Activated CD8-positive, alpha-beta T cell treated with anti-CD3 and anti-CD28 coated beads for 36 hours (primary cell): ENCODE measurements at regions not wholly inside any gene's neighbourhood (a gene's known extent, or its start where the extent isn't known, plus 50 kb on each side); places are given as distances from the start of the nearest gene placed in this dataset.

ENCODE experiments used
- ATAC-seq: fragments of 200-7000 bp; cut with Tn5 transposase; one replicate; pipeline ENCODE4 v1.10.0; 2021; ENCODE audit warnings: mild to moderate bottlenecking, moderate library complexity
- CTCF ChIA-PET: fragments of 350-600 bp; sonication (Branson Sonifier 250); formaldehyde crosslinking; loops from one replicate; lab custom pipeline; 2021; ENCODE audit warnings: antibody characterized with exemption; lab: Charles Lee
- POLR2A ChIA-PET: fragments of 350-600 bp; sonication (Branson Sonifier 250); formaldehyde crosslinking; loops from one replicate; lab custom pipeline; 2021; ENCODE audit warnings: antibody characterized with exemption; lab: Charles Lee
- DNase-seq: peaks from one replicate; pipeline ENCODE4 v3.0.0-alpha.2; 2020
- H3K27ac Mint-ChIP-seq: one replicate; pipeline ENCODE4 v1.8.0; 2021; ENCODE audit warnings: mild to moderate bottlenecking, mixed read lengths
- H3K27me3 Mint-ChIP-seq: one replicate; pipeline ENCODE4 v1.8.0; 2021; ENCODE audit warnings: mixed read lengths
- H3K36me3 Mint-ChIP-seq: one replicate; pipeline ENCODE4 v1.8.0; 2021; ENCODE audit warnings: low read depth, mixed read lengths
- H3K4me1 Mint-ChIP-seq: one replicate; pipeline ENCODE4 v1.8.0; 2021; ENCODE audit warnings: low read depth, mixed read lengths
- H3K4me3 Mint-ChIP-seq: one replicate; pipeline ENCODE4 v1.8.0; 2021; ENCODE audit warnings: mild to moderate bottlenecking, moderate library complexity, mixed read lengths
- H3K9me3 Mint-ChIP-seq: one replicate; pipeline ENCODE4 v1.8.0; 2021; ENCODE audit warnings: mixed read lengths
- intact Hi-C: fragments of 100-400 bp; cut with micrococcal nuclease; formaldehyde crosslinking; loops from one replicate; pipeline ENCODE4 v1.10.0; 2022
- TF ChIP-seq, protein P1 (sequence below): fragments of 200-600 bp; IDR thresholded peaks from one replicate; pipeline ENCODE4 v1.8.0; 2022; ENCODE audit warnings: antibody characterized with exemption, mild to moderate bottlenecking

DNA sequence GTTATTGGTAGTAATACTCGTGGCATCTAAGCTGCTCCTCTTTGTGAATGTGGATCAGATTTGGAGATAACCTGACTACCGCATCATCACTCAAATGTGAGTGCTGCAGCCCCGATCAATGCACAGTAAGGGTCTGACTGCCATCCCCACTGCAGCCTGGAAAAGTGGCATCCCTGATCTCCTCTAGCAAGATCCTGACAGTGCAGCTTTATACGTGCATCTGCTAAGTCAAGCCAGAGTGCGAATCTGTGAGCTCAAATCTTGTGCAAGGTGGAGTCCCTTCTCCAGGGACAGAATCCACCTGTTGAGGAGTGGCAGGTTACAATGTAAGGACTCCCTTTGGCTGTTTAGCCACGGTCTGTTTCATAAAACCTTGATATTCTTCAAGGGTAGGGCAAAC lies 215.0 kb upstream of the EXOC2 start:
- ATAC-seq = no peak
- CTCF ChIA-PET = no interaction called here
- H3K4me1 Mint-ChIP-seq = no peaks in the 10 kb centered on the region

DNA sequence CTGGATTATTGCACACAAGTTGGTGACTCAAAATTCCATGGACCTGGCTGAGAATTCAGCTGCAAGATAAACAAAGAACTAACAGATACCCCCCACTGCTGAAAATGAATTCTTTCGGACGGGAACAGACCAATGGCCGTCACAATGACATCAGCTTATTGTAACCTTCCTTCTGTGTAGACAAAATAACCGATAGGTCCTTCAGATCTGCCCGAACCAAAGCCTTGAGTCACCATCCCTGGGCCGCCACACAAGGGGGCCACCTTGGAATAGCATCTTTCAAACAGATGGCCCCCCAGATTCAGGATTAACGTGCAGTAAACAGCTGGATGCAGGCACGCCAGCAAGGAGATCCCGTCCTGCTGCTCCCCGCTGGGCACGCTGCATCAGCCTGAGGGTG lies 214.0 kb upstream of the EXOC2 start:
- CTCF ChIA-PET = no interaction called here
- ATAC-seq = no peak
- Mint-ChIP-seq H3K4me3 (no peak overlapping the region), H3K27ac (no peak overlapping the region), H3K27me3 (peaks cover 6% of the 10 kb centered on the region), H3K9me3 (no peaks in the 10 kb centered on the region), H3K4me1 (no peaks in the 10 kb centered on the region), H3K36me3 (no peaks in the 10 kb centered on the region)
- DNase-seq = no peak
- intact Hi-C loops = no loop called here
- POLR2A ChIA-PET = no interaction called here
- TF ChIP-seq, protein P1, sequence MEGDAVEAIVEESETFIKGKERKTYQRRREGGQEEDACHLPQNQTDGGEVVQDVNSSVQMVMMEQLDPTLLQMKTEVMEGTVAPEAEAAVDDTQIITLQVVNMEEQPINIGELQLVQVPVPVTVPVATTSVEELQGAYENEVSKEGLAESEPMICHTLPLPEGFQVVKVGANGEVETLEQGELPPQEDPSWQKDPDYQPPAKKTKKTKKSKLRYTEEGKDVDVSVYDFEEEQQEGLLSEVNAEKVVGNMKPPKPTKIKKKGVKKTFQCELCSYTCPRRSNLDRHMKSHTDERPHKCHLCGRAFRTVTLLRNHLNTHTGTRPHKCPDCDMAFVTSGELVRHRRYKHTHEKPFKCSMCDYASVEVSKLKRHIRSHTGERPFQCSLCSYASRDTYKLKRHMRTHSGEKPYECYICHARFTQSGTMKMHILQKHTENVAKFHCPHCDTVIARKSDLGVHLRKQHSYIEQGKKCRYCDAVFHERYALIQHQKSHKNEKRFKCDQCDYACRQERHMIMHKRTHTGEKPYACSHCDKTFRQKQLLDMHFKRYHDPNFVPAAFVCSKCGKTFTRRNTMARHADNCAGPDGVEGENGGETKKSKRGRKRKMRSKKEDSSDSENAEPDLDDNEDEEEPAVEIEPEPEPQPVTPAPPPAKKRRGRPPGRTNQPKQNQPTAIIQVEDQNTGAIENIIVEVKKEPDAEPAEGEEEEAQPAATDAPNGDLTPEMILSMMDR = no peak

More for the DNA sequence above, 215.0 kb upstream of the EXOC2 start:
- H3K27ac Mint-ChIP-seq = no peak overlapping the region
- no peaks in the 10 kb centered on the region for H3K36me3 Mint-ChIP-seq
- H3K4me3 Mint-ChIP-seq = no peak overlapping the region
- no peak for DNase-seq
- peaks cover 10% of the 10 kb centered on the region for H3K27me3 Mint-ChIP-seq
- POLR2A ChIA-PET = no interaction called here
- no peaks in the 10 kb centered on the region for H3K9me3 Mint-ChIP-seq
- TF ChIP-seq, protein P1 = no peak
- intact Hi-C loops = no loop called here

DNA sequence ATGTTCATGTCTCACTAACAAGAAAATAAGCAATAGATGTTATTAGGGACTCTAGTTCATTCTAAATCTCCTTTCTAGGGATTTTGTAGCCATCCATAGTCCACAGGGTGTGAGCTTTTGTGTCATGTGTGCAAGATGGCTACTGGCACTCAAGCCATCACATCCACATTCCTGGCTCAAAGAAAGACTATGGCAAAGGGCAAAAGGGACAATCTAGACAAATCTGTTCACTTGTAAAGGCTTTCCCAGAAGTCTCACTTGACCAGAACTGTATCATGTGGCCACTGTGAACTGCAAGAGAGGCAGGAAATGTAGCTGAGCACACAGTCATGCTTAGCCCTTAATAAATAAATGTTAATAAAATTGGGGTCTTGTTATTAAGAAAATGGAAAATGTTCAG lies 212.6 kb upstream of the EXOC2 start:
- TF ChIP-seq, protein P1 = no peak
- Mint-ChIP-seq H3K4me3 (no peak overlapping the region), H3K9me3 (no peaks in the 10 kb centered on the region), H3K27ac (no peak overlapping the region), H3K27me3 (peaks cover 6% of the 10 kb centered on the region), H3K36me3 (no peaks in the 10 kb centered on the region), H3K4me1 (no peaks in the 10 kb centered on the region)
- no peak for ATAC-seq
- DNase-seq = no peak
- ChIA-PET CTCF (no interaction called here), POLR2A (no interaction called here)
- intact Hi-C loops = no loop called here

DNA sequence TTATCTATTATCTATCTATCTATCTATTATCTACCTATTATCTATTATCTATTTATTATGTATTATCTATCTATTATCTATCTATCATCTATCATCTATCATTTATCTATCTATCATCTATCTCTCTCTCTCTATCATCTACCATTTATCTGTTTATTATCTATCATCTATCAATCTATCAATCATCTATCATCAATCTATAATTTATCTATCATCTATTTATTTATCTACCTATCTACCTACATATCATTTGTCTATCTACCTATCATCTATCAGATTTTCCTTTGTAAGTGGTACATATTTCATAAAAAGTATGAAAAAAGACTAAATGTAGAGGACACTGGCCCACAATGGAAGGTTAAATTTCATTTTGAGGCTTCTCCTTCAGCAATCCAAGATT lies 212.1 kb upstream of the EXOC2 start:
- ChIA-PET POLR2A (no interaction called here), CTCF (no interaction called here)
- Mint-ChIP-seq H3K27me3 (peaks cover 6% of the 10 kb centered on the region), H3K4me1 (no peaks in the 10 kb centered on the region), H3K27ac (no peak overlapping the region), H3K36me3 (no peaks in the 10 kb centered on the region), H3K9me3 (no peaks in the 10 kb centered on the region), H3K4me3 (no peak overlapping the region)
- no peak for DNase-seq
- intact Hi-C loops = no loop called here
- TF ChIP-seq, protein P1 = no peak
- ATAC-seq = no peak

DNA sequence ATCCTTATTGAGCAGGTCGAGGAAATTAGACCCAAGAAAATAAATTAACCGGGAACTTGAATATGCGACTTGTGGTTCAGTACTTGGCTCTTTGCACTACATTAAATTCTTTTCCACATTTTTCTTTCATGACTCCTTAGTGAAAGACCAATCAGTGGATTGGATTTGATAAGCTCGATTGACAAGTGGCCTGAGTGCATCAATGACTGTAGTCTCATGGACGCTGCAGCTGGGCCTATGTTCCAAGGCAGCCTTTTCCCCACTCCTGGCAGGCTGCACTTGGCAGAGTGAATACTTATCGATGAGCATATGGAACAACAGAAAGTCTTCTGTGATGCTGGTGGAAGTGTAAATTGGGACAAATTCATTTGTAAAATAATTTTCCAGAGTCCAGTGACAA lies 210.8 kb upstream of the EXOC2 start:
- TF ChIP-seq, protein P1 = no peak
- ATAC-seq (no peak), DNase-seq (no peak)
- Mint-ChIP-seq H3K4me1 (no peaks in the 10 kb centered on the region), H3K27ac (no peak overlapping the region), H3K27me3 (peaks cover 5% of the 10 kb centered on the region), H3K4me3 (no peak overlapping the region), H3K9me3 (no peaks in the 10 kb centered on the region), H3K36me3 (no peaks in the 10 kb centered on the region)
- ChIA-PET CTCF (interaction anchor here (1.1 kb wide), 1 partner anchor 69 kb away, joined by 3 read pairs; no protein-coding TSS in a partner anchor), POLR2A (no interaction called here)
- intact Hi-C loops = no loop called here
